Neuronal stem cell (in vitro differentiated cells): ENCODE measurements at regions not wholly inside any gene's neighbourhood (a gene's known extent, or its start where the extent isn't known, plus 50 kb on each side); places are given as distances from the start of the nearest gene placed in this dataset.

Experiments used
- DNase-seq: peaks from one replicate; pipeline ENCODE4 v3.0.0-alpha.2; 2013; ENCODE audit warnings: low spot score
- H2AFZ ChIP-seq: one replicate; pipeline ENCODE4 v1.6.1; 2013; ENCODE audit warnings: mild to moderate bottlenecking, low read length, inconsistent platforms
- H2AK5ac ChIP-seq: 2 replicates; pipeline ENCODE4 v1.6.1; 2013; ENCODE audit warnings: low read depth, mild to moderate bottlenecking, inconsistent platforms, low read length, moderate library complexity, mixed read lengths
- H2BK120ac ChIP-seq: 2 replicates; pipeline ENCODE4 v1.6.1; 2013; ENCODE audit warnings: low read depth, mild to moderate bottlenecking, inconsistent platforms, low read length, moderate library complexity, mixed read lengths
- H2BK12ac ChIP-seq: one replicate; pipeline ENCODE4 v1.6.1; 2013; ENCODE audit warnings: low read length, inconsistent platforms
- H2BK15ac ChIP-seq: 2 replicates; pipeline ENCODE4 v1.6.1; 2013; ENCODE audit warnings: mild to moderate bottlenecking, low read length, inconsistent platforms, mixed read lengths
- H2BK5ac ChIP-seq: one replicate; pipeline ENCODE4 v1.6.1; 2013; ENCODE audit warnings: inconsistent platforms, mild to moderate bottlenecking, low read length, moderate library complexity
- H3K14ac ChIP-seq: one replicate; pipeline ENCODE4 v1.6.1; 2013; ENCODE audit warnings: low read length, inconsistent platforms
- H3K18ac ChIP-seq: 2 replicates; pipeline ENCODE4 v1.6.1; 2013; ENCODE audit warnings: low read length, inconsistent platforms
- H3K23ac ChIP-seq: 2 replicates; pipeline ENCODE4 v1.6.1; 2013; ENCODE audit warnings: low read depth, mild to moderate bottlenecking, mixed read lengths, low read length, inconsistent platforms; ENCODE audit not compliant: poor library complexity
- H3K27ac ChIP-seq: replicated peaks from 3 replicates; pipeline ENCODE4 v1.5.1; 2013; ENCODE audit warnings: low read length, inconsistent platforms
- H3K27me3 ChIP-seq, 3 experiments: 2 replicates each; pipeline ENCODE4 v1.6.1; 2013; ENCODE audit warnings: low read length in 3 of 3, mild to moderate bottlenecking in 2 of 3, inconsistent platforms in 1 of 3, low read depth in 1 of 3, mixed read lengths in 1 of 3, moderate library complexity in 1 of 3; ENCODE audit not compliant: control insufficient read depth in 3 of 3, insufficient read depth in 3 of 3
- H3K36me3 ChIP-seq, 2 donors: replicated peaks in 1 of 2; 2 replicates each; pipeline ENCODE4 v1.6.1; 2013; ENCODE audit warnings: low read length in 2 of 2; ENCODE audit not compliant: control insufficient read depth in 2 of 2, insufficient read depth in 2 of 2
- H3K4ac ChIP-seq: 2 replicates; pipeline ENCODE4 v1.6.1; 2013; ENCODE audit warnings: inconsistent platforms, mild to moderate bottlenecking, low read length, moderate library complexity
- H3K4me1 ChIP-seq, 2 donors: 1 replicate in 1 of 2; 2 replicates in 1 of 2; pipeline ENCODE4 v1.6.1; 2013; ENCODE audit warnings: low read length in 2 of 2, low read depth in 1 of 2; ENCODE audit not compliant: control insufficient read depth in 2 of 2, insufficient read depth in 1 of 2
- H3K4me2 ChIP-seq: one replicate; pipeline ENCODE4 v1.6.1; 2013; ENCODE audit warnings: mild to moderate bottlenecking, low read length, inconsistent platforms; ENCODE audit not compliant: insufficient read depth, poor library complexity, severe bottlenecking
- H3K4me3 ChIP-seq, 2 donors: 2 replicates each; pipeline ENCODE4 v1.5.1; 2013; ENCODE audit warnings: low read length in 2 of 2, mild to moderate bottlenecking in 2 of 2, inconsistent platforms in 1 of 2, moderate library complexity in 1 of 2
- H3K79me1 ChIP-seq: one replicate; pipeline ENCODE4 v1.6.1; 2013; ENCODE audit warnings: low read depth, mild to moderate bottlenecking, inconsistent platforms, low read length, moderate library complexity
- H3K9ac ChIP-seq: one replicate; pipeline ENCODE4 v1.6.1; 2013; ENCODE audit warnings: mild to moderate bottlenecking, low read depth, low read length, inconsistent platforms; ENCODE audit not compliant: poor library complexity
- H3K9me3 ChIP-seq, 2 donors: replicated peaks in 1 of 2; 2 replicates each; pipeline versions ENCODE3 to v1.6.1; 2013; ENCODE audit warnings: low read length in 2 of 2, mild to moderate bottlenecking in 2 of 2, inconsistent platforms in 1 of 2, low read depth in 1 of 2, mixed read lengths in 1 of 2, moderate library complexity in 1 of 2; ENCODE audit not compliant: control insufficient read depth in 2 of 2, insufficient read depth in 1 of 2
- H4K8ac ChIP-seq: one replicate; pipeline ENCODE4 v1.6.1; 2013; ENCODE audit warnings: low read depth, mild to moderate bottlenecking, inconsistent platforms, low read length, moderate library complexity
- H4K91ac ChIP-seq: one replicate; pipeline ENCODE4 v1.6.1; 2013; ENCODE audit warnings: low read length, low read depth, mild to moderate bottlenecking, inconsistent platforms; ENCODE audit not compliant: poor library complexity
- WGBS, 2 donors: extraction: QIAGEN DNeasy Blood & Tissue Kit; methylation state at CpG; one replicate each; pipeline ENCODE4 v1.1.7; 2013; ENCODE audit warnings: missing lambda C conversion rate in 2 of 2, mixed read lengths in 1 of 2; ENCODE audit not compliant: insufficient read length in 2 of 2, insufficient replicate concordance in 1 of 2; ENCODE audit errors: extremely low coverage in 2 of 2; 5-methylcytosine and 5-hydroxymethylcytosine counted together

- no peak overlapping the region for H2AFZ ChIP-seq
These were observed 245.9 kb downstream of the ACTL7B start for GRCh38 chr9:108609897-108610253.

GRCh38 chr9:108609227-108609896 lies 246.4 kb downstream of the ACTL7B start:
- Histone ChIP-seq H2BK12ac (no peak overlapping the region), H3K14ac (no peak overlapping the region), H3K4ac (no peak overlapping the region), H3K4me3 (no peak overlapping the region), H4K8ac (no peak overlapping the region), H3K23ac (no peak overlapping the region), H2AFZ (no peak overlapping the region), H3K27ac (no peak overlapping the region), H3K79me1 (no peaks in the 10 kb centered on the region), H3K36me3 (no peaks in the 10 kb centered on the region), H2BK15ac (no peak overlapping the region), H2BK120ac (no peak overlapping the region), H2AK5ac (no peak overlapping the region), H3K18ac (no peak overlapping the region), H3K9ac (no peak overlapping the region), H3K27me3 (no peaks in the 10 kb centered on the region), H3K4me2 (no peak overlapping the region), H2BK5ac (no peak overlapping the region), H3K4me1 (no peaks in the 10 kb centered on the region), H4K91ac (no peak overlapping the region), H3K9me3 (no peaks in the 10 kb centered on the region)
- WGBS, 2 donors = no CpG with 5 or more reads among the region's 4 CpGs
- DNase-seq = no peak

More at GRCh38 chr9:108609897-108610253, 245.9 kb downstream of the ACTL7B start:
- no peak overlapping the region for H2AK5ac ChIP-seq
- H3K9ac ChIP-seq = no peak overlapping the region
- WGBS, 2 donors = no CpG with 5 or more reads among the region's 2 CpGs
- H3K4me3 ChIP-seq = no peak overlapping the region
- H2BK120ac ChIP-seq = no peak overlapping the region
- no peaks in the 10 kb centered on the region for H3K79me1 ChIP-seq
- no peak overlapping the region for H3K4ac ChIP-seq
- H3K23ac ChIP-seq = no peak overlapping the region
- no peak overlapping the region for H4K8ac ChIP-seq
- no peaks in the 10 kb centered on the region for H3K36me3 ChIP-seq
- H3K9me3 ChIP-seq = no peaks in the 10 kb centered on the region
- DNase-seq = no peak
- no peak overlapping the region for H2BK12ac ChIP-seq
- no peak overlapping the region for H2BK5ac ChIP-seq
- H4K91ac ChIP-seq = no peak overlapping the region
- no peak overlapping the region for H3K27ac ChIP-seq
- no peaks in the 10 kb centered on the region for H3K27me3 ChIP-seq
- no peak overlapping the region for H3K18ac ChIP-seq
- no peaks in the 10 kb centered on the region for H3K4me1 ChIP-seq
- no peak overlapping the region for H2BK15ac ChIP-seq
- no peak overlapping the region for H3K14ac ChIP-seq
- no peak overlapping the region for H3K4me2 ChIP-seq

GRCh38 chr9:108607607-108608006 lies 248.2 kb downstream of the ACTL7B start:
- no peak overlapping the region for H4K8ac ChIP-seq
- H3K4ac ChIP-seq = no peak overlapping the region
- no peak overlapping the region for H4K91ac ChIP-seq
- no peak overlapping the region for H3K18ac ChIP-seq
- no peak overlapping the region for H3K4me2 ChIP-seq
- H3K27me3 ChIP-seq = no peaks in the 10 kb centered on the region
- H3K23ac ChIP-seq = no peak overlapping the region
- H2BK120ac ChIP-seq = no peak overlapping the region
- no CpG with 5 or more reads among the region's 4 CpGs for WGBS, 2 donors
- H3K9ac ChIP-seq = no peak overlapping the region
- H3K9me3 ChIP-seq = no peaks in the 10 kb centered on the region
- no peaks in the 10 kb centered on the region for H3K79me1 ChIP-seq
- no peaks in the 10 kb centered on the region for H3K4me1 ChIP-seq
- no peak overlapping the region for H2AFZ ChIP-seq
- no peak overlapping the region for H2BK15ac ChIP-seq
- DNase-seq = no peak
- no peak overlapping the region for H3K4me3 ChIP-seq
- no peaks in the 10 kb centered on the region for H3K36me3 ChIP-seq
- no peak overlapping the region for H3K27ac ChIP-seq
- no peak overlapping the region for H2AK5ac ChIP-seq
- no peak overlapping the region for H2BK5ac ChIP-seq
- H3K14ac ChIP-seq = no peak overlapping the region
- H2BK12ac ChIP-seq = no peak overlapping the region

- no peak overlapping the region for H3K27ac ChIP-seq
- no peak overlapping the region for H3K23ac ChIP-seq
- H4K8ac ChIP-seq = no peak overlapping the region
- no peaks in the 10 kb centered on the region for H3K36me3 ChIP-seq
- H3K79me1 ChIP-seq = no peaks in the 10 kb centered on the region
- no peak overlapping the region for H2BK15ac ChIP-seq
- no peak overlapping the region for H3K18ac ChIP-seq
- WGBS, 2 donors = no CpG with 5 or more reads among the region's 4 CpGs
- H3K4me1 ChIP-seq = no peaks in the 10 kb centered on the region
- H2AFZ ChIP-seq = no peak overlapping the region
- H2AK5ac ChIP-seq = no peak overlapping the region
- no peaks in the 10 kb centered on the region for H3K9me3 ChIP-seq
- no peak overlapping the region for H4K91ac ChIP-seq
- DNase-seq = no peak
- no peak overlapping the region for H3K4me3 ChIP-seq
- no peak overlapping the region for H2BK5ac ChIP-seq
- H3K4me2 ChIP-seq = no peak overlapping the region
- H3K9ac ChIP-seq = no peak overlapping the region
- no peak overlapping the region for H2BK12ac ChIP-seq
- H2BK120ac ChIP-seq = no peak overlapping the region
- no peaks in the 10 kb centered on the region for H3K27me3 ChIP-seq
- H3K14ac ChIP-seq = no peak overlapping the region
- no peak overlapping the region for H3K4ac ChIP-seq
These were observed 249.4 kb downstream of the ACTL7B start for GRCh38 chr9:108606401-108606800.
